HG03064 (cell line): ENCODE measurements at regions not wholly inside any gene's neighbourhood (a gene's known extent, or its start where the extent isn't known, plus 50 kb on each side); places are given as distances from the start of the nearest gene placed in this dataset.

Experiments used
- ATAC-seq: cut with Tn5 transposase; IDR thresholded peaks from one replicate; pipeline ENCODE4 v1.9.1; 2021; ENCODE audit warnings: low read depth; ENCODE audit not compliant: unreplicated experiment

GRCh38 chr5:98458004-98458403 lies 315.5 kb upstream of the RGMB start:
- no peak for ATAC-seq

- no peak for ATAC-seq
Observed at GRCh38 chr5:98458726-98459125, 314.7 kb upstream of the RGMB start.

- no peak for ATAC-seq
Observed at GRCh38 chr5:98460536-98460935, 312.9 kb upstream of the RGMB start.

GRCh38 chr5:98461485-98461884 lies 312.0 kb upstream of the RGMB start:
- no peak for ATAC-seq

- no peak for ATAC-seq
Observed at GRCh38 chr5:98463222-98463621, 310.2 kb upstream of the RGMB start.

GRCh38 chr5:98463676-98464075 lies 309.8 kb upstream of the RGMB start:
- no peak for ATAC-seq

GRCh38 chr5:98464737-98465330 lies 308.6 kb upstream of the RGMB start:
- ATAC-seq = no peak

- no peak for ATAC-seq
Observed at GRCh38 chr5:98468188-98468869, 305.1 kb upstream of the RGMB start.

GRCh38 chr5:98470747-98471146 lies 302.7 kb upstream of the RGMB start:
- ATAC-seq = no peak

GRCh38 chr5:98471458-98471857 lies 302.0 kb upstream of the RGMB start:
- ATAC-seq = no peak

GRCh38 chr5:98474216-98474615 lies 299.2 kb upstream of the RGMB start:
- ATAC-seq = no peak

- ATAC-seq = no peak
Observed at GRCh38 chr5:98474782-98475181, 298.7 kb upstream of the RGMB start.

- ATAC-seq = no peak
Observed at GRCh38 chr5:98482321-98483300, 290.9 kb upstream of the RGMB start.

GRCh38 chr5:98483301-98483685 lies 290.2 kb upstream of the RGMB start:
- ATAC-seq = no peak

- no peak for ATAC-seq
Observed at GRCh38 chr5:98489021-98489420, 284.4 kb upstream of the RGMB start.

- ATAC-seq = no peak
Observed at GRCh38 chr5:98490348-98490747, 283.1 kb upstream of the RGMB start.

GRCh38 chr5:98492258-98492657 lies 281.2 kb upstream of the RGMB start:
- no peak for ATAC-seq

- ATAC-seq = no peak
Observed at GRCh38 chr5:98497418-98497817, 276.0 kb upstream of the RGMB start.

GRCh38 chr5:98498028-98498427 lies 275.4 kb upstream of the RGMB start:
- no peak for ATAC-seq

GRCh38 chr5:98499892-98500291 lies 273.6 kb upstream of the RGMB start:
- no peak for ATAC-seq

GRCh38 chr5:98500811-98501210 lies 272.7 kb upstream of the RGMB start:
- ATAC-seq = no peak
